ENCODE measurements at regions not wholly inside any gene's neighbourhood (a gene's known extent, or its start where the extent isn't known, plus 50 kb on each side); places are given as distances from the start of the nearest gene placed in this dataset.

DNA sequence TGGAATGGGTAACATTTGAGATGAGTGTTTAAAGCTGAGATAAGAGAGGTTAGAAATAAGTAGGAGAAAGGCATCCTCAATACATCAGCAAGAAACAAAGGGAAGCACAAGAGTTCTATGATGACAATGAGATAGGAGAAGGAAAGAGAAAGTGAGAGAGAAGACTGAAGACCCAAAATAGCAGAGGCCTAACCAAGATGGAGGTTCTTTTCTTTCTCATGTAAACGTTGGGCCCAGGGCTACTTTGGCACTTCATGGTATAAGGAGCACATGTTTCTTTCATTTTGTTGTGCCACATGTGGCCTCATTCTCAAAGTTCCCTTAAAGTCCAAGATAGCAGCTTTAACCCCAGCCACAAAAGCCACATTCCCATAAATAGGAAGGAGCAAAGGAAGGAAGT lies 120.5 kb upstream of the RMST start:
- no peak for TF ChIP-seq ELF1 (IDR thresholded peaks at IDR 0.05; ENCODE audit: borderline replicate concordance, low read depth)
- no peak for TF ChIP-seq CTCF (IDR thresholded peaks at IDR 0.05 in 2 of 3, conservative IDR thresholded peaks at IDR 0.05 in 1 of 3; ENCODE audit: borderline replicate concordance in 1 of 3, insufficient read depth in 1 of 3, low read depth in 2 of 3, low read length in 2 of 3)
- no peak for TF ChIP-seq POLR2A (IDR thresholded peaks at IDR 0.05; ENCODE audit: borderline replicate concordance, extremely low read depth, insufficient read depth, insufficient read length)
- TF ChIP-seq POLR2AphosphoS5 (IDR thresholded peaks at IDR 0.05; ENCODE audit: low read depth, low read length): no peak
- no peak for TF ChIP-seq CEBPB (IDR thresholded peaks at IDR 0.05; ENCODE audit: low read depth)
- no peak for TF ChIP-seq YY1 (IDR thresholded peaks at IDR 0.05; ENCODE audit: extremely low read depth, insufficient replicate concordance, low read depth, low read length)
- no peak for TF ChIP-seq TCF7L2 (IDR thresholded peaks at IDR 0.05; ENCODE audit: borderline replicate concordance, extremely low read depth, insufficient read depth, insufficient read length)
- no peak for TF ChIP-seq SP1 (IDR thresholded peaks at IDR 0.05; ENCODE audit: low read depth)
- TF ChIP-seq RAD21 (IDR thresholded peaks at IDR 0.05; ENCODE audit: low read depth): no peak
- TF ChIP-seq JUND (IDR thresholded peaks at IDR 0.05): no peak
- no peak for TF ChIP-seq ZNF274 (IDR thresholded peaks at IDR 0.05; ENCODE audit: low read depth, low read length)
- no peak for TF ChIP-seq EZH2 (IDR thresholded peaks at IDR 0.05)
- TF ChIP-seq, protein P1, sequence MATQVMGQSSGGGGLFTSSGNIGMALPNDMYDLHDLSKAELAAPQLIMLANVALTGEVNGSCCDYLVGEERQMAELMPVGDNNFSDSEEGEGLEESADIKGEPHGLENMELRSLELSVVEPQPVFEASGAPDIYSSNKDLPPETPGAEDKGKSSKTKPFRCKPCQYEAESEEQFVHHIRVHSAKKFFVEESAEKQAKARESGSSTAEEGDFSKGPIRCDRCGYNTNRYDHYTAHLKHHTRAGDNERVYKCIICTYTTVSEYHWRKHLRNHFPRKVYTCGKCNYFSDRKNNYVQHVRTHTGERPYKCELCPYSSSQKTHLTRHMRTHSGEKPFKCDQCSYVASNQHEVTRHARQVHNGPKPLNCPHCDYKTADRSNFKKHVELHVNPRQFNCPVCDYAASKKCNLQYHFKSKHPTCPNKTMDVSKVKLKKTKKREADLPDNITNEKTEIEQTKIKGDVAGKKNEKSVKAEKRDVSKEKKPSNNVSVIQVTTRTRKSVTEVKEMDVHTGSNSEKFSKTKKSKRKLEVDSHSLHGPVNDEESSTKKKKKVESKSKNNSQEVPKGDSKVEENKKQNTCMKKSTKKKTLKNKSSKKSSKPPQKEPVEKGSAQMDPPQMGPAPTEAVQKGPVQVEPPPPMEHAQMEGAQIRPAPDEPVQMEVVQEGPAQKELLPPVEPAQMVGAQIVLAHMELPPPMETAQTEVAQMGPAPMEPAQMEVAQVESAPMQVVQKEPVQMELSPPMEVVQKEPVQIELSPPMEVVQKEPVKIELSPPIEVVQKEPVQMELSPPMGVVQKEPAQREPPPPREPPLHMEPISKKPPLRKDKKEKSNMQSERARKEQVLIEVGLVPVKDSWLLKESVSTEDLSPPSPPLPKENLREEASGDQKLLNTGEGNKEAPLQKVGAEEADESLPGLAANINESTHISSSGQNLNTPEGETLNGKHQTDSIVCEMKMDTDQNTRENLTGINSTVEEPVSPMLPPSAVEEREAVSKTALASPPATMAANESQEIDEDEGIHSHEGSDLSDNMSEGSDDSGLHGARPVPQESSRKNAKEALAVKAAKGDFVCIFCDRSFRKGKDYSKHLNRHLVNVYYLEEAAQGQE (IDR thresholded peaks at IDR 0.05; ENCODE audit: low read depth): no peak
- no peak for TF ChIP-seq EZH2phosphoT487 (IDR thresholded peaks at IDR 0.05; ENCODE audit: borderline replicate concordance)

All from HCT116 (cell line).